NCI-H128 (cell line): ENCODE measurements at regions not wholly inside any gene's neighbourhood (a gene's known extent, or its start where the extent isn't known, plus 50 kb on each side); places are given as distances from the start of the nearest gene placed in this dataset.
"Not testable (repeated sequence)": the region's sequence is repeated elsewhere in the genome, so short reads cannot be mapped to it uniquely, and the experiment has no call there.

Source experiments
- DNase-seq: peaks from one replicate; lab custom pipeline; 2025; ENCODE audit not compliant: unreplicated experiment; lab: John Stamatoyannopoulos, UW

GRCh38 chr5:29547236-29547865, 1646.1 kb upstream of the CDH6 start:
- DNase-seq, result no peak

- no peak for DNase-seq
These were observed 1650.0 kb upstream of the CDH6 start for GRCh38 chr5:29543501-29543900.

GRCh38 chr5:29524227-29524626, 1669.3 kb upstream of the CDH6 start:
- DNase-seq, result no peak

- no peak for DNase-seq
These were observed 1675.3 kb upstream of the CDH6 start for GRCh38 chr5:29518176-29518575.

- no peak for DNase-seq
These were observed 1677.3 kb upstream of the CDH6 start for GRCh38 chr5:29516224-29516623.

- no peak for DNase-seq
These were observed 1685.4 kb upstream of the CDH6 start for GRCh38 chr5:29508131-29508530.

- DNase-seq, result no peak
These were observed 1689.1 kb upstream of the CDH6 start for GRCh38 chr5:29504411-29504810.

GRCh38 chr5:29498860-29499259, 1694.6 kb upstream of the CDH6 start:
- DNase-seq, result no peak

- no peak for DNase-seq
These were observed 1695.1 kb upstream of the CDH6 start for GRCh38 chr5:29498412-29498811.

- no peak for DNase-seq
These were observed 1708.2 kb upstream of the CDH6 start for GRCh38 chr5:29485333-29485732.

GRCh38 chr5:29469581-29469980, 1723.9 kb upstream of the CDH6 start:
- no peak for DNase-seq

GRCh38 chr5:29462241-29462640, 1731.2 kb upstream of the CDH6 start:
- no peak for DNase-seq

- DNase-seq, result no peak
These were observed 1732.4 kb upstream of the CDH6 start for GRCh38 chr5:29460971-29461559.

- DNase-seq, result not testable (repeated sequence)
These were observed 1742.5 kb upstream of the CDH6 start for GRCh38 chr5:29451004-29451403.

GRCh38 chr5:29414681-29415080, 1778.8 kb upstream of the CDH6 start:
- DNase-seq, result no peak

GRCh38 chr5:29412979-29413378, 1780.5 kb upstream of the CDH6 start:
- no peak for DNase-seq

- no peak for DNase-seq
These were observed 1791.2 kb upstream of the CDH6 start for GRCh38 chr5:29402270-29402669.

- DNase-seq, result no peak
These were observed 1803.5 kb upstream of the CDH6 start for GRCh38 chr5:29389993-29390392.

GRCh38 chr5:29387384-29387783, 1806.1 kb upstream of the CDH6 start:
- DNase-seq, result no peak

- DNase-seq, result no peak
These were observed 1810.7 kb upstream of the CDH6 start for GRCh38 chr5:29382780-29383179.

- DNase-seq, result no peak
These were observed 1813.5 kb upstream of the CDH6 start for GRCh38 chr5:29380029-29380428.

- no peak for DNase-seq
These were observed 1813.9 kb upstream of the CDH6 start for GRCh38 chr5:29379619-29380018.

- DNase-seq, result no peak
These were observed 1815.4 kb upstream of the CDH6 start for GRCh38 chr5:29378104-29378503.
